GM12878 (cell line): ENCODE measurements at regions not wholly inside any gene's neighbourhood (a gene's known extent, or its start where the extent isn't known, plus 50 kb on each side); places are given as distances from the start of the nearest gene placed in this dataset.

Experiments
- ATAC-seq: fragments of 200-7000 bp; cut with Tn5 transposase; 3 replicates; pipeline ENCODE4 v1.9.1; 2020; ENCODE audit warnings: mild to moderate bottlenecking, moderate library complexity
- BruUV-seq: library from RNA; stranded (reverse); fragments of 400-500 nt; replicated peaks from 2 replicates; lab custom pipeline; 2021; lab: Mats Ljungman, UMichigan
- CTCF ChIA-PET: fragments of 300-600 bp; sonication (Branson Sonifier 250); formaldehyde crosslinking; extraction: SDS; loops from one replicate; lab custom pipeline; 2021; ENCODE audit warnings: inconsistent platforms; lab: Yijun Ruan, JAX
- POLR2A ChIA-PET: fragments of 350-600 bp; formaldehyde crosslinking; extraction: SDS; loops from one replicate; lab custom pipeline; 2021; ENCODE audit warnings: inconsistent platforms; lab: Charles Lee
- RAD21 ChIA-PET: fragments of 300-600 bp; sonication (Branson Sonifier 250); formaldehyde crosslinking; loops from one replicate; lab custom pipeline; 2023; ENCODE audit warnings: antibody characterized with exemption; ENCODE audit not compliant: unreplicated experiment; lab: Charles Lee
- SMC1A ChIA-PET: fragments of 300-600 bp; sonication (Branson Sonifier 250); formaldehyde crosslinking; loops from one replicate; lab custom pipeline; 2023; ENCODE audit not compliant: unreplicated experiment, uncharacterized antibody; lab: Charles Lee
- DNase-seq: peaks from one replicate; pipeline ENCODE4 v3.0.0-alpha.2; 2011; ENCODE audit warnings: low read depth, low spot score
- FAIRE-seq: peaks from 3 replicates; lab custom pipeline; 2011; peaks lifted over from hg19 to GRCh38; lab: Jason Lieb, UNC
- H2AFZ ChIP-seq: 2 replicates; pipeline ENCODE4 v1.6.0; 2011; ENCODE audit warnings: low read depth, low read length, control low read depth; ENCODE audit not compliant: control insufficient read depth
- H3K27ac ChIP-seq: 2 replicates; pipeline ENCODE4 v1.5.1; 2011; ENCODE audit warnings: control low read depth; ENCODE audit not compliant: control insufficient read depth, insufficient read depth
- H3K27me3 ChIP-seq, 2 experiments: replicated peaks in 1 of 2; 2 replicates each; pipeline versions ENCODE4 v1.6.0 to v1.6.1; 2011; ENCODE audit warnings: low read length in 1 of 2; ENCODE audit not compliant: control insufficient read depth in 2 of 2, insufficient read depth in 2 of 2
- H3K36me3 ChIP-seq, 2 experiments: 2 replicates each; pipeline ENCODE4 v1.5.1; 2011; ENCODE audit warnings: low read length in 1 of 2; ENCODE audit not compliant: control insufficient read depth in 2 of 2, insufficient read depth in 2 of 2
- H3K4me1 ChIP-seq: 2 replicates; pipeline ENCODE4 v1.6.1; 2011; ENCODE audit warnings: mild to moderate bottlenecking, low read length, moderate library complexity, mixed read lengths; ENCODE audit not compliant: control insufficient read depth, insufficient read depth
- H3K4me2 ChIP-seq: 2 replicates; pipeline ENCODE4 v1.6.0; 2011; ENCODE audit warnings: control low read depth; ENCODE audit not compliant: control insufficient read depth, insufficient read depth
- H3K4me3 ChIP-seq: fragments of 200-600 bp; sonication (generic); 2 replicates; pipeline ENCODE4 v1.5.1; 2016
- H3K79me2 ChIP-seq: 2 replicates; pipeline ENCODE4 v1.6.0; 2011; ENCODE audit warnings: low read length; ENCODE audit not compliant: control insufficient read depth, insufficient read depth
- H3K9ac ChIP-seq: 2 replicates; pipeline ENCODE4 v1.8.0; 2011; ENCODE audit warnings: low read length, control low read depth, mixed read lengths; ENCODE audit not compliant: control insufficient read depth, insufficient read depth
- H3K9me3 ChIP-seq: replicated peaks from 3 replicates; pipeline ENCODE4 v1.5.1; 2011; ENCODE audit warnings: mild to moderate bottlenecking, low read length; ENCODE audit not compliant: control insufficient read depth, insufficient read depth
- H4K20me1 ChIP-seq: 2 replicates; pipeline ENCODE4 v1.6.0; 2011; ENCODE audit not compliant: control insufficient read depth, insufficient read depth
- BCL11A ChIP-seq: IDR thresholded peaks from 2 replicates; pipeline ENCODE4 v1.6.1; 2011; ENCODE audit warnings: low read depth, low read length
- CREM ChIP-seq: IDR thresholded peaks from 2 replicates; pipeline ENCODE4 v1.6.1; 2014; ENCODE audit warnings: antibody characterized with exemption, low read depth
- FOXK2 ChIP-seq: fragments of 450-650 bp; IDR thresholded peaks from 2 replicates; pipeline ENCODE4 v1.6.1; 2017; ENCODE audit warnings: mild to moderate bottlenecking, moderate library complexity
- JUNB ChIP-seq: IDR thresholded peaks from 2 replicates; pipeline ENCODE4 v1.6.1; 2016; ENCODE audit warnings: antibody characterized with exemption, mild to moderate bottlenecking
- MXI1 ChIP-seq: fragments of 150-350 bp; IDR thresholded peaks from 2 replicates; pipeline ENCODE4 v1.6.1; 2011; ENCODE audit warnings: low read depth, mild to moderate bottlenecking, inconsistent platforms, low read length, improper control_type of control experiment
- PAX5 ChIP-seq: IDR thresholded peaks from 2 replicates; pipeline ENCODE4 v1.6.1; 2011; ENCODE audit warnings: low read depth, low read length, borderline replicate concordance
- PKNOX1 ChIP-seq: fragments of 450-650 bp; IDR thresholded peaks from 2 replicates; pipeline ENCODE4 v1.6.1; 2016; ENCODE audit warnings: mild to moderate bottlenecking
- STAT3 ChIP-seq: IDR thresholded peaks from 2 replicates; pipeline ENCODE4 v1.6.1; 2011; ENCODE audit warnings: low read depth, low read length, improper control_type of control experiment
- ZBTB11 ChIP-seq: fragments of 450-650 bp; formaldehyde crosslinking; IDR thresholded peaks from 2 replicates; pipeline ENCODE4 v1.5.0; 2022; ENCODE audit warnings: mild to moderate bottlenecking, missing genetic modification characterization
- ZNF687 ChIP-seq: fragments of 450-650 bp; IDR thresholded peaks from 2 replicates; pipeline ENCODE4 v1.6.1; 2017; ENCODE audit warnings: mild to moderate bottlenecking, moderate library complexity
- WGBS: methylation state at CpG from one replicate; pipeline ENCODE4 v1.1.6; 2016; ENCODE audit warnings: low lambda C conversion rate; ENCODE audit not compliant: insufficient replicate concordance, insufficient coverage; ENCODE audit errors: missing lambda C conversion rate; 5-methylcytosine and 5-hydroxymethylcytosine counted together
- in situ Hi-C: fragments of 300-500 bp; cut with MboI; formaldehyde crosslinking; loops from 9 replicates; pipeline ENCODE4 v1.14.3; 2018; ENCODE audit warnings: mixed read lengths
- intact Hi-C: fragments of 100-400 bp; cut with micrococcal nuclease; formaldehyde crosslinking; loops from one replicate; pipeline ENCODE4 v1.14.2; 2022; ENCODE audit not compliant: unreplicated experiment

- TF ChIP-seq ZBTB11 (CRISPR knock-in tag) (no peak), PKNOX1 (no peak), CREM (no peak), FOXK2 (no peak)
Measured at GRCh38 chr6:23357185-23357766, 768.7 kb upstream of the NRSN1 start (continued).

GRCh38 chr6:23365732-23366131 lies 760.3 kb upstream of the NRSN1 start:
- no TSS peak for BruUV-seq
- FAIRE-seq: no peak
- ChIA-PET POLR2A (no interaction called here), CTCF (no interaction called here), SMC1A (no interaction called here), RAD21 (no interaction called here)
- Histone ChIP-seq H4K20me1 (no peaks in the 10 kb centered on the region), H3K27ac (no peak overlapping the region), H2AFZ (no peak overlapping the region), H3K9me3 (no peaks in the 10 kb centered on the region), H3K27me3 (no peaks in the 10 kb centered on the region), H3K4me1 (no peaks in the 10 kb centered on the region), H3K4me3 (no peak overlapping the region), H3K4me2 (no peak overlapping the region), H3K79me2 (no peaks in the 10 kb centered on the region), H3K36me3 (no peaks in the 10 kb centered on the region), H3K9ac (no peak overlapping the region)
- intact Hi-C loops: no loop called here
- DNase-seq: no peak
- in situ Hi-C loops: no loop called here
- WGBS: 0% methylated on average over 1 of the region's 1 CpG
- TF ChIP-seq ZNF687 (no peak), PAX5 (no peak), JUNB (no peak), STAT3 (no peak), BCL11A (no peak), MXI1 (no peak)
- ATAC-seq: no peak
